ENCODE measurements at regions not wholly inside any gene's neighbourhood (a gene's known extent, or its start where the extent isn't known, plus 50 kb on each side); places are given as distances from the start of the nearest gene placed in this dataset.

GRCh38 chr20:9916761-9917160 is 77.9 kb upstream of the PAK5 start:
- TF ChIP-seq RAD21 (IDR thresholded peaks at IDR 0.05; ENCODE audit: low read depth) (no peak), REST (IDR thresholded peaks at IDR 0.05; ENCODE audit: low read depth) (no peak), TEAD4 (IDR thresholded peaks at IDR 0.05) (no peak), YY1 (IDR thresholded peaks at IDR 0.05; ENCODE audit: low read depth) (no peak), ZBTB7A (IDR thresholded peaks at IDR 0.05; ENCODE audit: low read depth) (no peak), CREB1 (IDR thresholded peaks at IDR 0.05; ENCODE audit: low read depth) (no peak), NFIC (IDR thresholded peaks at IDR 0.05) (no peak), USF1 (IDR thresholded peaks at IDR 0.05) (no peak), FOXM1 (IDR thresholded peaks at IDR 0.05; ENCODE audit: borderline replicate concordance, low read depth) (no peak), EP300 (IDR thresholded peaks at IDR 0.05; ENCODE audit: borderline replicate concordance) (no peak), EGR1 (IDR thresholded peaks at IDR 0.05) (no peak), TCF12 (IDR thresholded peaks at IDR 0.05; ENCODE audit: low read depth) (no peak), MAX (IDR thresholded peaks at IDR 0.05) (no peak), CEBPB (IDR thresholded peaks at IDR 0.05) (no peak), TAF1 (IDR thresholded peaks at IDR 0.05; ENCODE audit: low read depth) (no peak)

- TF ChIP-seq TAF1 (IDR thresholded peaks at IDR 0.05; ENCODE audit: low read depth) (no peak), RAD21 (IDR thresholded peaks at IDR 0.05; ENCODE audit: low read depth) (peak; percentile 58), TCF12 (IDR thresholded peaks at IDR 0.05; ENCODE audit: low read depth) (no peak), MAX (IDR thresholded peaks at IDR 0.05) (no peak), REST (IDR thresholded peaks at IDR 0.05; ENCODE audit: low read depth) (no peak), NFIC (IDR thresholded peaks at IDR 0.05) (no peak), ZBTB7A (IDR thresholded peaks at IDR 0.05; ENCODE audit: low read depth) (no peak)
Observed at GRCh38 chr20:9912858-9913434, 74.1 kb upstream of the PAK5 start.

- no peak for TF ChIP-seq TCF12 (IDR thresholded peaks at IDR 0.05; ENCODE audit: low read depth)
- TF ChIP-seq ZBTB7A (IDR thresholded peaks at IDR 0.05; ENCODE audit: low read depth), result no peak
- no peak for TF ChIP-seq NFIC (IDR thresholded peaks at IDR 0.05)
- TF ChIP-seq TEAD4 (IDR thresholded peaks at IDR 0.05), result no peak
- TF ChIP-seq EGR1 (IDR thresholded peaks at IDR 0.05), result no peak
Observed at GRCh38 chr20:9912290-9912689, 73.4 kb upstream of the PAK5 start.

GRCh38 chr20:9911519-9911918 is 72.6 kb upstream of the PAK5 start:
- TF ChIP-seq EGR1 (IDR thresholded peaks at IDR 0.05), result no peak
- no peak for TF ChIP-seq NFIC (IDR thresholded peaks at IDR 0.05)
- no peak for TF ChIP-seq YY1 (IDR thresholded peaks at IDR 0.05; ENCODE audit: low read depth)
- TF ChIP-seq CEBPB (IDR thresholded peaks at IDR 0.05), result no peak
- TF ChIP-seq TEAD4 (IDR thresholded peaks at IDR 0.05), result no peak
- no peak for TF ChIP-seq REST (IDR thresholded peaks at IDR 0.05; ENCODE audit: low read depth)
- no peak for TF ChIP-seq TCF12 (IDR thresholded peaks at IDR 0.05; ENCODE audit: low read depth)
- TF ChIP-seq EP300 (IDR thresholded peaks at IDR 0.05; ENCODE audit: borderline replicate concordance), result no peak
- no peak for TF ChIP-seq FOXM1 (IDR thresholded peaks at IDR 0.05; ENCODE audit: borderline replicate concordance, low read depth)
- TF ChIP-seq RAD21 (IDR thresholded peaks at IDR 0.05; ENCODE audit: low read depth), result no peak
- no peak for TF ChIP-seq USF1 (IDR thresholded peaks at IDR 0.05)
- TF ChIP-seq ZBTB7A (IDR thresholded peaks at IDR 0.05; ENCODE audit: low read depth), result no peak
- no peak for TF ChIP-seq TAF1 (IDR thresholded peaks at IDR 0.05; ENCODE audit: low read depth)
- no peak for TF ChIP-seq CREB1 (IDR thresholded peaks at IDR 0.05; ENCODE audit: low read depth)
- no peak for TF ChIP-seq MAX (IDR thresholded peaks at IDR 0.05)

All from Ishikawa (cell line).